ENCODE measurements at regions not wholly inside any gene's neighbourhood (a gene's known extent, or its start where the extent isn't known, plus 50 kb on each side); places are given as distances from the start of the nearest gene placed in this dataset.

DNA sequence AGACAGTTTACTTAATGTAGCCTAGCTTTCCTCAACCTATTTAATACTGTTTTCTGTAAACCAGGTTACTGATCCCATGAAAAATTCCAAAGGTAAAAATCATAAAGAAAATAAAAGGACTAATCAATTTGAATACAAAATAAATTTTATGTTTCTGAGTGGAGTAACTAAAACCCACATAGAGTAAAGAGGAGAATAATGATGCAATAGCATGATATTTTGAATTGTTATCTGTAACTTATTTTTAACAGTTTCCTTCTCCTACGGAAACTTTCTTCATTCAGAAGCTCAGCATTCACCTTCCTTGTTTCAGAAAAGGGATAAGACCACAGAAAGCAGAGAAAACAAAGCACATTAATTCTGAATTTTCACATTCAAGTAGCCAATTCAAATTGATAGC is 320.6 kb upstream of the NUDT12 start:
- Mint-ChIP-seq H3K36me3 (ENCODE audit: low read depth) (no peaks in the 10 kb centered on the region), H3K4me1 (peaks cover 2% of the 10 kb centered on the region), H3K9me3 (peaks cover 1% of the 10 kb centered on the region), H3K4me3 (no peak overlapping the region), H3K27ac (no peak overlapping the region), H3K27me3 (ENCODE audit: insufficient read depth) (no peaks in the 10 kb centered on the region)
- H3K9ac ChIP-seq (ENCODE audit: extremely low read depth, low read length, poor library complexity, severe bottlenecking) = no peak overlapping the region
- no peak for DNase-seq
- 97 to 100% methylated on average over 1 of the region's 1 CpG for WGBS, 2 experiments (ENCODE audit: insufficient coverage in 1 of 2, insufficient read length in 1 of 2)
- no peak overlapping the region for H3K4me3 ChIP-seq (ENCODE audit: low read length)
- H3K27me3 ChIP-seq (ENCODE audit: control insufficient read depth, insufficient read depth, low read length, poor library complexity, severe bottlenecking) = no peaks in the 10 kb centered on the region
- no peak overlapping the region for H3K27ac ChIP-seq (ENCODE audit: low read depth, low read length)
- H3K36me3 ChIP-seq (ENCODE audit: control insufficient read depth, insufficient read depth, low read length) = no peaks in the 10 kb centered on the region
- no peaks in the 10 kb centered on the region for H3K9me3 ChIP-seq (ENCODE audit: control insufficient read depth, low read length)
- TF ChIP-seq, protein P1, sequence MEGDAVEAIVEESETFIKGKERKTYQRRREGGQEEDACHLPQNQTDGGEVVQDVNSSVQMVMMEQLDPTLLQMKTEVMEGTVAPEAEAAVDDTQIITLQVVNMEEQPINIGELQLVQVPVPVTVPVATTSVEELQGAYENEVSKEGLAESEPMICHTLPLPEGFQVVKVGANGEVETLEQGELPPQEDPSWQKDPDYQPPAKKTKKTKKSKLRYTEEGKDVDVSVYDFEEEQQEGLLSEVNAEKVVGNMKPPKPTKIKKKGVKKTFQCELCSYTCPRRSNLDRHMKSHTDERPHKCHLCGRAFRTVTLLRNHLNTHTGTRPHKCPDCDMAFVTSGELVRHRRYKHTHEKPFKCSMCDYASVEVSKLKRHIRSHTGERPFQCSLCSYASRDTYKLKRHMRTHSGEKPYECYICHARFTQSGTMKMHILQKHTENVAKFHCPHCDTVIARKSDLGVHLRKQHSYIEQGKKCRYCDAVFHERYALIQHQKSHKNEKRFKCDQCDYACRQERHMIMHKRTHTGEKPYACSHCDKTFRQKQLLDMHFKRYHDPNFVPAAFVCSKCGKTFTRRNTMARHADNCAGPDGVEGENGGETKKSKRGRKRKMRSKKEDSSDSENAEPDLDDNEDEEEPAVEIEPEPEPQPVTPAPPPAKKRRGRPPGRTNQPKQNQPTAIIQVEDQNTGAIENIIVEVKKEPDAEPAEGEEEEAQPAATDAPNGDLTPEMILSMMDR (conservative IDR thresholded peaks at IDR 0.05) = no peak
- H3K4me1 ChIP-seq (ENCODE audit: control insufficient read depth, insufficient read depth, low read length) = no peaks in the 10 kb centered on the region

DNA sequence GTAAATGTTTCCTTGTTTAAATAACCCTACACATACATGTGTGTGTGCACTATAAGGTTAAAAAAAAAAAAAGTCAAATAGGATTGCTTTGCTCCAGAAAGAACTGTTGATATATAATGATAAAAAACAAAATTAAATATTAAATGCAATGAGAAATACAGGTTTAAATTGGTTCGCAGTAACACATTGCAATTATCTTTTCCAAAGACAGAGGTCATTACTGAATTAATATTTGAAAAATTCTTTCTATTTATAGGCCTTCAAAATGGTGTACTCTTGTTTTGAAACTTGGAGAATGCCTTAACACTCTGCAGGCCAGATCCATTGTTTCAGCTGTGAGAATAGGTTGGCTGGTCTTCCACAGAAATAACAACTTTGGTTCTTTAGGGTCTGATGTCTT is 319.0 kb upstream of the NUDT12 start:
- Mint-ChIP-seq H3K4me1 (no peaks in the 10 kb centered on the region), H3K27ac (no peak overlapping the region), H3K4me3 (no peak overlapping the region), H3K9me3 (peaks cover 5% of the 10 kb centered on the region), H3K36me3 (ENCODE audit: low read depth) (no peaks in the 10 kb centered on the region), H3K27me3 (ENCODE audit: insufficient read depth) (no peaks in the 10 kb centered on the region)
- no peaks in the 10 kb centered on the region for H3K27me3 ChIP-seq (ENCODE audit: control insufficient read depth, insufficient read depth, low read length, poor library complexity, severe bottlenecking)
- no peaks in the 10 kb centered on the region for H3K4me1 ChIP-seq (ENCODE audit: control insufficient read depth, insufficient read depth, low read length)
- no peak overlapping the region for H3K4me3 ChIP-seq (ENCODE audit: low read length)
- H3K27ac ChIP-seq (ENCODE audit: low read depth, low read length) = no peak overlapping the region
- no CpG with 5 or more reads among the region's 1 CpG for WGBS, 2 experiments (ENCODE audit: insufficient coverage in 1 of 2, insufficient read length in 1 of 2)
- H3K36me3 ChIP-seq (ENCODE audit: control insufficient read depth, insufficient read depth, low read length) = no peaks in the 10 kb centered on the region
- TF ChIP-seq, protein P1 (conservative IDR thresholded peaks at IDR 0.05) = no peak
- no peak for DNase-seq
- no peak overlapping the region for H3K9ac ChIP-seq (ENCODE audit: extremely low read depth, low read length, poor library complexity, severe bottlenecking)
- H3K9me3 ChIP-seq (ENCODE audit: control insufficient read depth, low read length) = no peaks in the 10 kb centered on the region

DNA sequence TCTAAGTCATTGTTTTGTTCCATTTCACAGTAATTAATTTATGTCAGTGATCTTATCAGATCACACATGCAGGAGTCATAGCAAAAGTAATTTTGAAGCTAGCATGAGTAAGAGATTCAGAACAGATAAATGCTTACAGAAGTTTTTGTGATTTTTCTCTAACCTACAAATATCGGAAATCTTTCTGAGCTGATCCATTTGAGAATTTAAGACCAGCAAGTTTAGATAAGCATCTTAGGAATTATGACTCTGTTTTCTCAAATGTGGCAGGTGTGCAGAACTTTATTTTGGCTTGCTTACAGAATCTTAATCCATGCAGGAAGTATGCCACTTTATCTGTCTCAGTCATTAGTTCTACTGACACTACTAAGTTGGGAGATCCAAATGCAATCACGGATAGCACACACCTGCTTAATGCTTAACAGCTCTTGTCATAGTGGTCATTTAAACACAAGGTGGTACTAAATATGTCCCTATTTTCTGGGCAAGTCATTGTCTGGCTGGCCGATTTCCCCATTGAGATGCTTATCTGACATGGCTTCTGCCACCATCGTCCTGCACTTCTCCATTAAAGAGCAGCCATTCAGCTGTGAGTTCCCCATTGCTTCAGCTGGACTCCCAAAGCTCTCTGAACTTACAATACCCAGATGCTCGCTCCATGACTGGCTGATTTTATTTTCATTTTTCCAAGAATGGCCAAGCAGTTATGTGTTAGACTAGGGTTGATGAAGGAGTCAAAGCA is 305.4 kb upstream of the NUDT12 start:
- H3K36me3 ChIP-seq (ENCODE audit: control insufficient read depth, insufficient read depth, low read length) = no peaks in the 10 kb centered on the region
- H3K4me3 ChIP-seq (ENCODE audit: low read length) = no peak overlapping the region
- no peak for DNase-seq
- Mint-ChIP-seq H3K9me3 (no peaks in the 10 kb centered on the region), H3K27ac (no peak overlapping the region), H3K4me1 (peaks cover 11% of the 10 kb centered on the region), H3K27me3 (ENCODE audit: insufficient read depth) (no peaks in the 10 kb centered on the region), H3K4me3 (no peak overlapping the region), H3K36me3 (ENCODE audit: low read depth) (no peaks in the 10 kb centered on the region)
- H3K4me1 ChIP-seq (ENCODE audit: control insufficient read depth, insufficient read depth, low read length) = peaks cover 4% of the 10 kb centered on the region
- TF ChIP-seq, protein P1 (conservative IDR thresholded peaks at IDR 0.05) = no peak
- no peak overlapping the region for H3K9ac ChIP-seq (ENCODE audit: extremely low read depth, low read length, poor library complexity, severe bottlenecking)
- 87 to 92% methylated on average over 5 of the region's 5 CpGs for WGBS, 2 experiments (ENCODE audit: insufficient coverage in 1 of 2, insufficient read length in 1 of 2)
- no peaks in the 10 kb centered on the region for H3K9me3 ChIP-seq (ENCODE audit: control insufficient read depth, low read length)
- no peaks in the 10 kb centered on the region for H3K27me3 ChIP-seq (ENCODE audit: control insufficient read depth, insufficient read depth, low read length, poor library complexity, severe bottlenecking)
- H3K27ac ChIP-seq (ENCODE audit: low read depth, low read length) = no peak overlapping the region

All from endodermal cell (in vitro differentiated cells).